HG03354 (cell line): ENCODE measurements at regions not wholly inside any gene's neighbourhood (a gene's known extent, or its start where the extent isn't known, plus 50 kb on each side); places are given as distances from the start of the nearest gene placed in this dataset.
"Not testable (repeated sequence)": the region's sequence is repeated elsewhere in the genome, so short reads cannot be mapped to it uniquely, and the experiment has no call there.

Source experiments
- ATAC-seq: cut with Tn5 transposase; IDR thresholded peaks from one replicate; pipeline ENCODE4 v1.9.1; 2021; ENCODE audit warnings: mild to moderate bottlenecking; ENCODE audit not compliant: unreplicated experiment, poor library complexity, severe bottlenecking

GRCh38 chr2:89237783-89238182 is 546.3 kb downstream of the RPIA start:
- not testable (repeated sequence) for ATAC-seq

- ATAC-seq, result peak; percentile 99
Measured at GRCh38 chr2:89243114-89243700, 551.7 kb downstream of the RPIA start.

GRCh38 chr2:89244407-89244806 is 552.9 kb downstream of the RPIA start:
- ATAC-seq, result not testable (repeated sequence)

- ATAC-seq, result not testable (repeated sequence)
Measured at GRCh38 chr2:89245478-89245877, 554.0 kb downstream of the RPIA start.

- ATAC-seq, result not testable (repeated sequence)
Measured at GRCh38 chr2:89246027-89246426, 554.6 kb downstream of the RPIA start.

- not testable (repeated sequence) for ATAC-seq
Measured at GRCh38 chr2:89246620-89247019, 555.1 kb downstream of the RPIA start.

- not testable (repeated sequence) for ATAC-seq
Measured at GRCh38 chr2:89255013-89255412, 563.5 kb downstream of the RPIA start.

- not testable (repeated sequence) for ATAC-seq
Measured at GRCh38 chr2:89273443-89273842, 582.0 kb downstream of the RPIA start.

GRCh38 chr2:89280536-89280935 is 589.1 kb downstream of the RPIA start:
- not testable (repeated sequence) for ATAC-seq

GRCh38 chr2:89286448-89287080 is 595.1 kb downstream of the RPIA start:
- ATAC-seq, result not testable (repeated sequence)

GRCh38 chr2:89287084-89287483 is 595.6 kb downstream of the RPIA start:
- not testable (repeated sequence) for ATAC-seq

- not testable (repeated sequence) for ATAC-seq
Measured at GRCh38 chr2:89291717-89292298, 600.3 kb downstream of the RPIA start.

- ATAC-seq, result not testable (repeated sequence)
Measured at GRCh38 chr2:89293399-89293798, 601.9 kb downstream of the RPIA start.

GRCh38 chr2:89294335-89294734 is 602.9 kb downstream of the RPIA start:
- not testable (repeated sequence) for ATAC-seq

GRCh38 chr2:89296820-89297398 is 605.4 kb downstream of the RPIA start:
- ATAC-seq, result not testable (repeated sequence)

- not testable (repeated sequence) for ATAC-seq
Measured at GRCh38 chr2:89299196-89299595, 607.7 kb downstream of the RPIA start.

- not testable (repeated sequence) for ATAC-seq
Measured at GRCh38 chr2:89305623-89306022, 614.1 kb downstream of the RPIA start.

GRCh38 chr2:89306869-89307637 is 615.6 kb downstream of the RPIA start:
- ATAC-seq, result not testable (repeated sequence)

GRCh38 chr2:89318990-89319389 is 627.5 kb downstream of the RPIA start:
- ATAC-seq, result peak; percentile 66

- ATAC-seq, result not testable (repeated sequence)
Measured at GRCh38 chr2:89325894-89326293, 634.4 kb downstream of the RPIA start.
